Osteocyte (in vitro differentiated cells): ENCODE measurements at regions not wholly inside any gene's neighbourhood (a gene's known extent, or its start where the extent isn't known, plus 50 kb on each side); places are given as distances from the start of the nearest gene placed in this dataset.

ENCODE experiments used
- DNase-seq: peaks from one replicate; pipeline ENCODE4 v3.0.0; 2021; ENCODE audit warnings: mixed read lengths; ENCODE audit not compliant: unreplicated experiment; ENCODE audit errors: extremely low spot score
- H3K27ac Mint-ChIP-seq: one replicate; pipeline ENCODE4 v1.8.0; 2021; ENCODE audit warnings: mild to moderate bottlenecking, mixed read lengths; ENCODE audit not compliant: unreplicated experiment
- H3K27me3 Mint-ChIP-seq: one replicate; pipeline ENCODE4 v1.8.0; 2021; ENCODE audit warnings: mixed read lengths; ENCODE audit not compliant: unreplicated experiment
- H3K36me3 Mint-ChIP-seq: one replicate; pipeline ENCODE4 v1.8.0; 2021; ENCODE audit warnings: mixed read lengths; ENCODE audit not compliant: unreplicated experiment
- H3K4me1 Mint-ChIP-seq: one replicate; pipeline ENCODE4 v1.8.0; 2021; ENCODE audit warnings: mixed read lengths; ENCODE audit not compliant: unreplicated experiment
- H3K4me3 Mint-ChIP-seq: one replicate; pipeline ENCODE4 v1.8.0; 2021; ENCODE audit warnings: mild to moderate bottlenecking, moderate library complexity, mixed read lengths; ENCODE audit not compliant: unreplicated experiment
- H3K9me3 Mint-ChIP-seq: one replicate; pipeline ENCODE4 v1.8.0; 2021; ENCODE audit warnings: mixed read lengths; ENCODE audit not compliant: unreplicated experiment
- TF ChIP-seq, protein P1 (sequence below): fragments of 200-600 bp; sonication (generic); IDR thresholded peaks from 2 replicates; pipeline ENCODE4 v1.5.0; 2021; ENCODE audit warnings: antibody characterized with exemption, mild to moderate bottlenecking, moderate library complexity

DNA sequence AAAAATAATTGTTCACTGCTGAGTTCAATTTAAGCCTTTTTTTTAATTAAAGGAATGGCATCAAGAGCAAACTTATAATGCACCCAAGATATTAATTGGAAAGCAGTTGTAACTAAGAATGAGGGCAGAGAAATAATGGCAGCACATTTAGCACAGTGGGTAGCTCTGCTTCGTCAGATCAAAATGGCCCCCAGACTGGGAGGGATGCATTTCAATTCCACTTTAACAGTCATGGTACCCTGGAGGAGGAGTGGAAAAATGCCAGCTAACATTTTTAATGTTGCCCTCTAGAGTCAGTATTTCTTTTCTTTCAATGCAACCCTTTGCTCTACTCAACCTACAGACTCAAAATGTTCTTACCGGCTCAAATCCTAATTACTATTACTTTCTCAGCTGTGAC is 504.8 kb upstream of the SETBP1 start:
- no peak for DNase-seq
- Mint-ChIP-seq H3K27ac (no peak overlapping the region), H3K4me3 (no peak overlapping the region), H3K4me1 (peaks cover 5% of the 10 kb centered on the region), H3K27me3 (no peaks in the 10 kb centered on the region), H3K36me3 (peaks cover 1% of the 10 kb centered on the region), H3K9me3 (no peaks in the 10 kb centered on the region)
- TF ChIP-seq, protein P1, sequence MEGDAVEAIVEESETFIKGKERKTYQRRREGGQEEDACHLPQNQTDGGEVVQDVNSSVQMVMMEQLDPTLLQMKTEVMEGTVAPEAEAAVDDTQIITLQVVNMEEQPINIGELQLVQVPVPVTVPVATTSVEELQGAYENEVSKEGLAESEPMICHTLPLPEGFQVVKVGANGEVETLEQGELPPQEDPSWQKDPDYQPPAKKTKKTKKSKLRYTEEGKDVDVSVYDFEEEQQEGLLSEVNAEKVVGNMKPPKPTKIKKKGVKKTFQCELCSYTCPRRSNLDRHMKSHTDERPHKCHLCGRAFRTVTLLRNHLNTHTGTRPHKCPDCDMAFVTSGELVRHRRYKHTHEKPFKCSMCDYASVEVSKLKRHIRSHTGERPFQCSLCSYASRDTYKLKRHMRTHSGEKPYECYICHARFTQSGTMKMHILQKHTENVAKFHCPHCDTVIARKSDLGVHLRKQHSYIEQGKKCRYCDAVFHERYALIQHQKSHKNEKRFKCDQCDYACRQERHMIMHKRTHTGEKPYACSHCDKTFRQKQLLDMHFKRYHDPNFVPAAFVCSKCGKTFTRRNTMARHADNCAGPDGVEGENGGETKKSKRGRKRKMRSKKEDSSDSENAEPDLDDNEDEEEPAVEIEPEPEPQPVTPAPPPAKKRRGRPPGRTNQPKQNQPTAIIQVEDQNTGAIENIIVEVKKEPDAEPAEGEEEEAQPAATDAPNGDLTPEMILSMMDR, result no peak

DNA sequence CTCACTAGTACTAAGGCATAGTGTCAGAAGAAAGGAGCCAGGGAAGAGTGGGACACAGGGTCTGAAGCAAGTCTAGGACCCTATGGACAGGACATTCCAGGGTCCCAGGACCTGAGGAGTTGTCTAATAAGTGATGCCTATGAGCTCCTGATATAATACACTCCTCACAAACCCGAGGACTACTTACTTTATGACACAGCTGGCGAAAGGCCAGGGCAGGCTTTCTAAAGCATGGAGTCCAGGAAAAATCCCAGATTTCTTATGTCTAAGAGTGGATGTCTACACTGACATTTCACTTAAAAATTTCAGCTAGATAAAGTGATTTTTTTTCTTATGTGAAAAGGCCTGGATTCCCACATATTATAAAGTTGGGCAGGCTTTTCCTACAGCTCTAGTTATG is 502.2 kb upstream of the SETBP1 start:
- DNase-seq, result no peak
- TF ChIP-seq, protein P1, result no peak
- H3K4me1 Mint-ChIP-seq, result peaks cover 12% of the 10 kb centered on the region
- H3K27me3 Mint-ChIP-seq, result no peaks in the 10 kb centered on the region
- no peak overlapping the region for H3K4me3 Mint-ChIP-seq
- no peak overlapping the region for H3K27ac Mint-ChIP-seq
- H3K9me3 Mint-ChIP-seq, result no peaks in the 10 kb centered on the region
- H3K36me3 Mint-ChIP-seq, result peaks cover 1% of the 10 kb centered on the region

DNA sequence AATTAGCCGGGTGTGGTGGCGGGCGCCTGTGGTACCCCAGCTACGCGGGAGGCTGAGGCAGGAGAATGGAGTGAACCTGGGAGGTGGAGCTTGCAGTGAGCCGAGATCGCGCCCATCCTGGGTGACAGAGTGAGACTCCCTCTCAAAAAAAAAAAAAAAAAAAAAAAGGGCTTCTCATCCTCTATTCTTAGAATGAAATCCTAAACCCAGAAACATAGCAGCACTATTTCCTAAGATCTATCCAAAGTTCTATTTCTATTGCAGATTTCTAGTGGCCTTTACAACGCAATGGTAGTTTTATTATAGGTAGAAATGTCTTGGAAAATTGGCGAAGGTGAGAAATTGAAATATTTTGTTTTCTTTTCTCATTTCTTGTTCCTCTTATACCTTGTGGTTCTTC is 501.0 kb upstream of the SETBP1 start:
- no peak for DNase-seq
- no peaks in the 10 kb centered on the region for H3K27me3 Mint-ChIP-seq
- H3K9me3 Mint-ChIP-seq, result no peaks in the 10 kb centered on the region
- H3K4me1 Mint-ChIP-seq, result peaks cover 12% of the 10 kb centered on the region
- TF ChIP-seq, protein P1, result no peak
- H3K36me3 Mint-ChIP-seq, result peaks cover 1% of the 10 kb centered on the region
- no peak overlapping the region for H3K27ac Mint-ChIP-seq
- no peak overlapping the region for H3K4me3 Mint-ChIP-seq

DNA sequence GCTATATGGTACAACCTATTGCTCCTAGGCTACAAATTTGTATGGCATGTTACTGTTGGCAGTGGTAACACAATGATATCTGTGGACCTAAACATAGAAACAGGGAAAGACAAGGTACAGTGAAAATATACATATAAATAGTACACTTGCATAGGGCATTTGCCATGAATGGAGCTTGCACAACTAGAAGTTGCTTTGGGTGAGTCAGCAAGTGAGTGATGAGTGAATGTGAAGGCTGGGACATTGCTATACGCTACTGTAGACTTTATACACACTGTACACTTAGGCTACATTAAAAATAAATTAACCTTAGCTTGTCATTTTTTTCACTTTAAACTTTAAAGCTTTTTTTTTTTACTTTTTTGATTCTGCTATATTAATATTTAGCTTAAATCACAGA is 500.0 kb upstream of the SETBP1 start:
- no peak for DNase-seq
- no peak overlapping the region for H3K4me3 Mint-ChIP-seq

DNA sequence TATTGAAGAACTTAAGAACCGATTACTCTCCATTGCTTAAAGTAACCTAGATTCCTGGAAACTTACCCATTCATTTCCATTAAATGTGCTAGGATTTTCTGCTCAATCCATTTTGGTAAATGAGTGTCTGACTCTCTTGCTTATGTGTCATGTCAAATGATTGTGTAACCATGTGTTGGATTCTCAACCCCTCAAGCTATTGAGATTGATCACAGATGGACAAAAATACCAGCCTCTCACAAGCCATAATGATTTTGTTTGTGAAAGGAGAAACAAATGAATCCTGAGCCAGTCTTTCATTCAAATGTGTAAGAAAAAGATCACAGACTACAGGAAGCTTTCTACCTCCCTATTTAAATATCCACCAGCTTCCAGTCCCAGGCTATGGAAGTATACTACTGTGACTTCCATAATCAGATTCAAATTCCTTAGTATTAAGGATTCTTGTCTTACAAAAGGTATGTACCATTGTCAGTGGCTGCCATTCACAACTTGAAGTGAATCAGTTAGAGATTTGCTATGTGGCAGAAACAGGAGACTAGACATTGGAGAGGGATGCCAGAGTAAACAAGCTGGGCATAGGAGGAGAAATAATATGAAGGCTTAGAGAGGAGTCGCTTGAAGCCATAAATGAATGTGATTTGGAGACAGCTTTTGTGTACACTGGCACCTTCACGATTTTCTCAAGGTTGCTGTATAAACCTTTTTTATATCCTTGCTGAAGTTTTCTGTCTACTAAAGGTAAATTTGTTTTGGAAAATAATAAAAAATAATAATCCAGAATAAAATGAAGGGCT is 498.5 kb upstream of the SETBP1 start:
- no peaks in the 10 kb centered on the region for H3K36me3 Mint-ChIP-seq
- no peak overlapping the region for H3K27ac Mint-ChIP-seq
- no peak overlapping the region for H3K4me3 Mint-ChIP-seq
- no peaks in the 10 kb centered on the region for H3K27me3 Mint-ChIP-seq
- H3K9me3 Mint-ChIP-seq, result no peaks in the 10 kb centered on the region
- DNase-seq, result no peak
- peaks cover 25% of the 10 kb centered on the region for H3K4me1 Mint-ChIP-seq
- TF ChIP-seq, protein P1, result no peak

More for the DNA sequence above, 500.0 kb upstream of the SETBP1 start:
- Mint-ChIP-seq H3K4me1 (peaks cover 14% of the 10 kb centered on the region), H3K9me3 (no peaks in the 10 kb centered on the region), H3K27ac (no peak overlapping the region), H3K27me3 (no peaks in the 10 kb centered on the region), H3K36me3 (no peaks in the 10 kb centered on the region)
- TF ChIP-seq, protein P1, result no peak
